Fibroblast of villous mesenchyme (primary cell): ENCODE measurements at regions not wholly inside any gene's neighbourhood (a gene's known extent, or its start where the extent isn't known, plus 50 kb on each side); places are given as distances from the start of the nearest gene placed in this dataset.

ENCODE experiments used
- DNase-seq: peaks from one replicate; pipeline ENCODE4 v3.0.0-alpha.2; 2010; ENCODE audit warnings: low read depth
- H3K4me3 ChIP-seq: 2 replicates; pipeline ENCODE4 v1.5.1; 2011; ENCODE audit warnings: low read depth, mild to moderate bottlenecking, low read length
- TF ChIP-seq, protein P1 (sequence below): IDR thresholded peaks from 2 replicates; pipeline ENCODE4 v1.5.1; 2012; ENCODE audit warnings: low read depth, mild to moderate bottlenecking, low read length; ENCODE audit not compliant: insufficient read depth

DNA sequence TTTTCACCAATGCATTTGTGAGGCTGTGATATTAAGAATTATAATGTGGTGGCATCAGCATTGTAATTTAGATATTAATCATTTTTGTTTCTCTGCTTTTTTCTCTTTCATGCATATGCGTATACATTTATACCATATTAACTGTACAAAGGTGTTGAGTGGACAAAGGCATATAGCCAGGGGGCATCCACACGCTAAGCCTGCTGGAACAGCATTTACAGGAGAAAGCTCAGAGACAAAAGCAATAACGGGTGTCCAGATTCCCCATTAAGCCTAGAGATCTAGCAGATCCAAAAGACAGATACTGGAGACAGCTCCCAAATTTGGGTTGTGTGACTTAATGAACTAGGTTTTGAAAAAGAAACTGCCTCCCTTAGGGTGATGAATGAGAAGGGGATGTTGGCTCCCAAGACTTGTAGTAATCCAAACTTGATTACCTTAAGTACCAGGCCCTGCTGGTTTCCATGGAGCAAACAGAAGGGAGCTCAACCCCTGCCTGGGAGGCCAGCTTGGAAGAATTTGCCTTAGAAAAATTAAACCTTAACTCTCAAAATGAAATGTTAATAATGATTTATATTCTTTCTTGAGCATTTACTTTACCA is 181.9 kb downstream of the SLC6A15 start:
- H3K4me3 ChIP-seq, result no peak overlapping the region
- TF ChIP-seq, protein P1, sequence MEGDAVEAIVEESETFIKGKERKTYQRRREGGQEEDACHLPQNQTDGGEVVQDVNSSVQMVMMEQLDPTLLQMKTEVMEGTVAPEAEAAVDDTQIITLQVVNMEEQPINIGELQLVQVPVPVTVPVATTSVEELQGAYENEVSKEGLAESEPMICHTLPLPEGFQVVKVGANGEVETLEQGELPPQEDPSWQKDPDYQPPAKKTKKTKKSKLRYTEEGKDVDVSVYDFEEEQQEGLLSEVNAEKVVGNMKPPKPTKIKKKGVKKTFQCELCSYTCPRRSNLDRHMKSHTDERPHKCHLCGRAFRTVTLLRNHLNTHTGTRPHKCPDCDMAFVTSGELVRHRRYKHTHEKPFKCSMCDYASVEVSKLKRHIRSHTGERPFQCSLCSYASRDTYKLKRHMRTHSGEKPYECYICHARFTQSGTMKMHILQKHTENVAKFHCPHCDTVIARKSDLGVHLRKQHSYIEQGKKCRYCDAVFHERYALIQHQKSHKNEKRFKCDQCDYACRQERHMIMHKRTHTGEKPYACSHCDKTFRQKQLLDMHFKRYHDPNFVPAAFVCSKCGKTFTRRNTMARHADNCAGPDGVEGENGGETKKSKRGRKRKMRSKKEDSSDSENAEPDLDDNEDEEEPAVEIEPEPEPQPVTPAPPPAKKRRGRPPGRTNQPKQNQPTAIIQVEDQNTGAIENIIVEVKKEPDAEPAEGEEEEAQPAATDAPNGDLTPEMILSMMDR, result no peak
- no peak for DNase-seq

DNA sequence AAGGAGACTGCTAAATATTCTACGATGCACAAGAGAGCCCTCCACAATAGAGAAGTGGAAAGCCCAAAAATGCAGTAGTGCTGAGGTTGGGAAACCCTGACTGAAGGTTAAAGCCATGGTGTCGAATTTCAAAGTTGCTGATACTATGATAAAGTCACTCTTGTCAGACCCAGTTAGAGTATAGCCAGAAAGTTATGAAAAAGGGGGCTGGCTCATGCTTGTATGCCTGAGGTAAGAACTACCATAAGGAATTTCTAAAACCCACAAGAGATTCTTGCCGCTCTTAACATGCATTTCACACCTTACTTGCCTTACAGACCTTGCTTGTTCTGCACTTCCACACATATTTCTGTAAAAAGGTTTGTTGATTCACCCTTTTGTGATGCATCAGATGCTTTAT is 184.6 kb downstream of the SLC6A15 start:
- DNase-seq, result no peak
- TF ChIP-seq, protein P1, result no peak
- H3K4me3 ChIP-seq, result no peak overlapping the region

DNA sequence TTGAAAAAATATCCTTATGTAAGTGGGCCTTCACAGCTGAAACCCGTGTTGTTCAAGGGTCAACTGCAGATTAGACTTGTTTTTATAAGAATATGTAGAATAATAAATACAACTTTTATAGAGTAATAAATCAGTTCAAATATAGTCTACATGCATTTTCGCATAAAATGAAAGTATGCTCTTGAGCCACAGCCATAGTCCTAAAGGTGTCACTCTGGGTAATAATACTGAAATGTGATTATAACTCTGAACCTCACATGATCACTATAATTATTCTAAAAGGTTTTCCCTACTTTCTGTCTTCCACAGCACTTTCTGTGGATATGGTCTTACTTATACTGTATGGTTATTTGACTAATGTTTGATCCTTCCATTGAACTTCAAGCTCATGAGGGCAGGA is 185.8 kb downstream of the SLC6A15 start:
- TF ChIP-seq, protein P1, result no peak

DNA sequence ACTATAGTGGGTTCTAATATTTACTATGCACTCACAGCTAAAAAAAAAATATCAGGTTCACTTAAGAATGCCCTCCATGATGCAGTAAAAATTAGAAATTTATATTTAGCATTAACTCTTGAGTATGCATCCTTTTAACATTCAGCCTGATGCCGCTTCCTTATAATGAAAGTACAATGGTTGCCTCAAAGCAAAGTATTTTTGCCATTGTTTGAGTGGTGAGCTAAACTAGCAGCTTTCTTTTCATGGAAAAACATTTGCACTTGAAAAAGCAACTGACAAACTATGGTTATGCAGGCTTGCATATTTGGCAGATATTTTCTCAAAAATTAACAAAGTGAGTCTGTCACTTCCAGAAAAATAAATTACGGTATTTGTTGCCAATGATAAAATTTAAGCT is 188.6 kb downstream of the SLC6A15 start:
- no peak overlapping the region for H3K4me3 ChIP-seq
- no peak for DNase-seq
- TF ChIP-seq, protein P1, result no peak

More for the DNA sequence above, 185.8 kb downstream of the SLC6A15 start:
- no peak overlapping the region for H3K4me3 ChIP-seq
- no peak for DNase-seq

DNA sequence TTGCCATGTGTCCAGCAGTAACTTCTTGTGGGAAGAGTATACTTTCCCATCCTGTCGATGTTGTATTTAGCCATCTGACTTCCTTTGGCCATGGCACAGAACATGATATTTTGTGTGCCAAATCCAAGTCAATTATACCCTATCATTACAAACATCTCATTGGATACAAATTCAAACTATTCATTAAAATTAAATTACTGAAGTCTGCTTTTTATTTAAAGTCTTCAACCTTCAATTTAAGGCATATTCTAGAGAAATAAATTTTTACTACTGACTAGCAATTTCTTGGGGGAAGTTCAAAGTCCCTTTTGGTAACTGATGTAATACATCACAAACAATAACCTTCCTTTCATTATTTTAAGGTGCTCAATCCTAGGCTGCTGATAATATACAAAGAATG is 192.6 kb downstream of the SLC6A15 start:
- TF ChIP-seq, protein P1, result no peak
- DNase-seq, result no peak

DNA sequence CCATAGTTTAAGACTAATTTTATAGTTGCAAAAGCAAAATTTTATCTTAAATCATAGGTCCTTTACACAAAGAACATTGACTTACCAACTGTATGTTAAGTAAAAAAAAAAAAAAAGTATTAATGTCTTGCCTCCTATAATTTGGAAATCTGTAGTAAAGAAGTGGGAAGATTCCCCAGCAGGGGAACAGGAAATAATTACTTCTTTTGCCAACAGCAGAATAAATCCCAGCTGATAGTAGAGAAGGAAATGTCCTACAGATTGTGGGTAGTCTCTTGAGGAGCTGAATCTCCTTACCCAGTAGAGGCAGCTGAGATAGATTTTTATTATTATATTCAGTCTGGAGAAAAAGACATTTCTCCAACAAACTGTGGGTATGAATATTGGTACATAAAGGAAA is 193.7 kb downstream of the SLC6A15 start:
- DNase-seq, result no peak
- TF ChIP-seq, protein P1, result no peak
- H3K4me3 ChIP-seq, result no peak overlapping the region

More for the DNA sequence above, 192.6 kb downstream of the SLC6A15 start:
- H3K4me3 ChIP-seq, result no peak overlapping the region

DNA sequence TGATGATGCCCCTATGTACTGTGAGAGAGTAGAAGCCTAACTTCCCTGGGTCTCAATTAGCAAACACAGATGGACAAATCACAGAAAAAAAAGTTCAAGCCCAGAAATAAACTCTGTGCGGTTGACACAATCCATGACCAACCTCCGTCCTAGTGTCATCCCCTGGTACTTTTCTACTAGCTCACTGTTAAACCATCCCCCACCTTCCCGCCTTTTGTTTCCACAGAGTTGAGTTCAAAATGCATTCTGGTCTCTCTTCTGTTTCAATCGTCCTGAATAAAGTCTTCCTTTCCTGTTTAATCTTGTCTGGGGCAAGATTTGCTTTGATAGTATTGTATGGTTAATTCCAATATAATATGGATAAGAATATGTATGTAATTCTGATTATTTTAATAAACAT is 199.9 kb downstream of the SLC6A15 start:
- no peak for DNase-seq

More for the DNA sequence above, 199.9 kb downstream of the SLC6A15 start:
- TF ChIP-seq, protein P1, result no peak
- no peak overlapping the region for H3K4me3 ChIP-seq
